ENCODE measurements at regions not wholly inside any gene's neighbourhood (a gene's known extent, or its start where the extent isn't known, plus 50 kb on each side); places are given as distances from the start of the nearest gene placed in this dataset.

DNA sequence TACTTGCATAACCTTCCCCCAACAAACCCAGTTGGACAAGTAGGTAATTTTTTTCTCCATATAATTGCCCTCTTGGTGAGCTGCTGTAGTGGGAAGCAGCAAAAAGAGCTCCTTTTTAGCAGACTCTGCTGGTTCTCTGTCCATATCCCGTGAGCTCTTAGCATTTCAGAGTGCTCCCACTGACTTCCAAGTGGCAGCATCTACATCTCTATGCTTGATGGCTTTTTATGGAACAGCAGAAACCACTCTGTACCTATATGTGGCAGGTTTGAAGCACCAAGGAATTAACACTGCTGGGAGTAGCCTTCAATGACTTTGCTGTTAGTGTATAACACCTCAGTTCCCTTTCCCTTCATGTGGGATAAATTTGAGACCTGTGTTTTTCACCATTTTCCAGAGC, 168.4 kb upstream of the NHS start:
- no peak for DNase-seq (ENCODE audit: low read depth)

DNA sequence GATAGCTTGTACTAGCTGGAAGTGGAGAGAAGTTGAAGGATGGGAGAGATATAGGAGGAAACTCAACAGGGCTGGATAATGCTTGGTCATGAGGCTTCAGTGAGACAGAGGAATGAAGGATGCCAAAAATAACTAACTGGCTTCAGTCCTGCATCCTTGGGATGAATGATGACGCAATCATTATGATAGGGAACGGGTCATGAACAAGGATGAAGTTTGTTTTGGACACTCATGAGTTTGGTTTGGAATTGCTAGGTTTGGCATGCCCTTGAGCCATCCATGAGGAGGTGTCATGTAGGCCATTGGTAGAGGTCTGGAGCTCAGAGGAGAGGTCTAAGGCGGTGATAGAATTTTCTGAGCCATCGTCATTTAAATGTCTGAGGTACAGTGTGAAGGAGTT, 160.0 kb upstream of the NHS start:
- peak; percentile 0 for DNase-seq (ENCODE audit: low read depth)

DNA sequence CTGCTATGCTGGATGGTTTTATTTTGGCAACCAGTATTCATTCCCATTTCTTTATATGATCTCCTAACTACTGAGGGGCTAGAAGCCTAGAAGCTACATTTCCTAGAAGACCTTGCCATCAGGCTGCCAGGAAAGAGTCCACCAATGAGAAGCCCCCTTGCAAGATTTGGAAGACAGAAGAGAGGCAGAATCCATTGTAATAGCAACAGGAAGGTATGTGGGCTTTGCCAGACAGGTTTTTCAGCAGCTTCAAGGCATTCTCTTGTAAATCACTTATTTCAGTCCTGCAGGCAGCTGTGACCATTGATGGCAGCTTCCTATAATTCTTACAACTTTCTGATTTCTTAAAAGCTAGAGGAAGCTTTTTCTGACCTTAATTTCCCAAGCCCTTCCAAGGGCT, 148.3 kb upstream of the NHS start:
- no peak for DNase-seq (ENCODE audit: low read depth)

- DNase-seq (ENCODE audit: low read depth): no peak
These were observed 137.9 kb upstream of the NHS start for GRCh38 chrX:17237146-17237545.

- DNase-seq (ENCODE audit: low read depth): peak; percentile 36
These were observed 132.5 kb upstream of the NHS start for GRCh38 chrX:17242470-17242869.

DNA sequence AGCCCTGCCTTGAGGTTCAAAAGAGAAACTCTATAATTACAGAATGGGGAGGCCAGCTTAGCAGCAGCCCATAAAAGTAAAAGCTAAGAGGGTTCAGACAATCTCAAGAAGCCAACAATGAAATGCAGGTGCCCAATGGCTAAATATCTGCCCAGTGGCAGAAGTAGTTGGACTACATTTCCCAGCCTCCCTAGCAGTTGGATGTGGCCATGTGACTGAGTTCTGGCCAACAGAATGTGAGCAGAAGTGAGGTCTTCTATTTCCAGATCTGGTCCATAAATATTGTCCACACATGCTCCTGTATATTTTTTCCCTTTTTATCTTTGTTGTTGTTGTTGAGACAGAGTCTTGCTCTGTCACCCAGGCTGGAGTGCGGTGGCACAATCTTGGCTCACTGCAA, 127.9 kb upstream of the NHS start:
- no peak for DNase-seq (ENCODE audit: low read depth)

DNA sequence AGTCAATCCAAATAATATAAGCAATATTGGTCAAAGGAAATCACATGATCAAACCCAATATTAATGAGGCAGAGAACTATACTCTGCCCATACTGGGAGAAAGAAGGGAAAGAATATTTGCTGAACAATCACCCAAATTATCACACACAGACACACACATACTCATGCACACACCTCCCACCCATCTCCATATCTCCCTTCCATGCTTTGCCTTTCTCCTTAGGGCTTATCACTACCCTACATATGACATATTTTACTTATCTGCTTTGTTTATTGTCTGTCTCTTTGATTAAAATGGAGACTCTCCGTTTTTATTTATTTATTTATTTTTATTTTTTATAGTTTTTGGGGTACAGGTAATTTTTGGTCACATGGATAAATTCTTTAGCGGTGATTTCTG, 112.9 kb upstream of the NHS start:
- DNase-seq (ENCODE audit: low read depth): no peak

- DNase-seq (ENCODE audit: low read depth): no peak
These were observed 108.9 kb upstream of the NHS start for GRCh38 chrX:17266136-17266535.

DNA sequence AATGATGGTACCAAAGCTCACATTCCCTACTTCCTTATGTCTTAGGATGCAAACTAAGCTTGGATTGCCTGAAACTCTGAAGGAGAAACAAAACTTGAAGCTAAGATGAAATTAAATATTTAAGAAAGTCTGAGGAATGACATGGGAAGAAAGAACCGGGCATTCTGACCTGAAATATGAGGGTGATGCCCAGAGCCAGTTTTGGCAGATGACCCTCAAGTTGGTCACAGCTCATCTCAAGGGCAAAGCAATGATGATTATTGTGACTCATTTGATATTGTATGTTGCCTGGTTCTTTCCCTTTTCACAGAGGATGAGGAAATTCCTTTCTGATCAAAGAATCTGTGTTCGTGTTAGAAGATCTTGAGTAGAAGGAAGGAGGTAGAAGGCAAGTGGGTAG, 96.0 kb upstream of the NHS start:
- no peak for DNase-seq (ENCODE audit: low read depth)

DNA sequence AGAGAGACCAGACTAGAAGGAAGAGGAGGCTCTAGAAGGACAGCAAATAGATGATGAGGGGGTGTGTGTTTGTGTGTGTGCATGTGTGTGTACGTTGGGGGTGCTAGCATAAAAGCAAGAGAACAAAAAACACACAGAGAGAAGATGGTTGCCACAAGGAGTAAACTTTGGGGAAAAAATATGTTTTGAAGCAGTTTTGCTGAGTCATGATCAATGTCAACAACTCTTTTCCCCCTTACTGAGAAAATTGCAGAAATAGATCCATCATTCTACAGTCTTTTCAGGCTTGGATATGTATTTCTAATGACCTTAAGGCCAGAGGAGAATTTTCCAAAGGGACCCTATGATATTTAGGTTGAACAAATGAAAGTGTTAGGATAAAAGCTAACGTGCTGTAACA, 89.0 kb upstream of the NHS start:
- DNase-seq (ENCODE audit: low read depth): no peak

DNA sequence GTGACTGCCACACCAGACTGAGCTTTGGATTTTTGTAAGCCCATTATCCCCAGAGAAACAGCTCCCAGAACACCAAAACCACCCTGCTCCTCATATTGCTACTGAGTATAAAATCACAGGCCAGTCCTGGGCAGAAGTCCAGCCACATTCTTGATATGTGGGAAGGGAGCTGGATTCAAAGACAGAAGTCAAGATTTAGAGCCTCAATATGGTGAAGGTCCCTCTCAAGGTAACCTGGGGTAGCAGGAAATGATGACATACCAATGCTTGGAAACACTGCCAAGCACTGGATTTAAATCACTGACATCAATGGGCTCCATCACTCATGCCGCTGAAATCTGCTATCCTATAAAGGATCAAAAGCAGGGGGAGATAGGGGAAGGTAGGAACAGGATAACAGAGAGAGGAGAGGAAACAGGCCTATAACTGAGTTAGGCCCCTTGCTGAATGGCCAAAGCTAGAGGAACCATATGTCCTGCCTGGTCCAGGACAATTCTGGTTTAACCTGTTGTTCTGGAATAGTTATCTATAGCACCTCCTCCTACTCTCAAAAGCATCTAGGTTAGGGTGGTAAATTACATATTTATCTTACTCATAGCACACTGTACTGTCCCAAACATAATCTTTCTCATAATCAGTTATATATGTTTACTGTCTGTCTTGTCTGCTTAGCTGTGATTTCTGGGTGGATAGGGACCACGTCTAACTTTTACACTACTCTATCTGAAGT, 83.7 kb upstream of the NHS start:
- no peak for DNase-seq (ENCODE audit: low read depth)

GRCh38 chrX:17292111-17292527, 82.9 kb upstream of the NHS start:
- DNase-seq (ENCODE audit: low read depth): no peak

- no peak for DNase-seq (ENCODE audit: low read depth)
These were observed 80.4 kb upstream of the NHS start for GRCh38 chrX:17294561-17294960.

- no peak for DNase-seq (ENCODE audit: low read depth)
These were observed 79.2 kb upstream of the NHS start for GRCh38 chrX:17295791-17296190.

DNA sequence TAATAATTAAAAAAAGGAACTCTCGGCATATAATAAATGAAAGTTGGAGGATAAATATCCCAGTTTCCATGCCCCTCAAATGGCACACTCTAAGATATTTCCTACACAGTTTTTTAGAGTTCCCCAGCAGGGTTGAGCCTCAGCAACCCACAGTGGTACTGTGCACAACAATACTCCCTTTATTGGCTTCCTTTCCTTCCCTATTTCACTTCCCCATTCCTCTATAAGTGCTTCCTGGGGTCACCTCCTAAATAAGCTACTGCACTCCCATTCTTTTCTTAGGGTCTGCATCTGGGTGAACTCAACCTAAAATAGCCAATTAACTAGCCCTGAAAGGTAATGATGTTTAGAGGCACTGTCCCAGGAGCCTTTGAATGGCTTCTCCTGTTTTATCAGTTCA, 76.4 kb upstream of the NHS start:
- no peak for DNase-seq (ENCODE audit: low read depth)

- peak; percentile 0 for DNase-seq (ENCODE audit: low read depth)
These were observed 75.8 kb upstream of the NHS start for GRCh38 chrX:17299206-17299605.

GRCh38 chrX:17323397-17323796, 51.6 kb upstream of the NHS start:
- no peak for DNase-seq (ENCODE audit: low read depth)
